ENCODE measurements at regions not wholly inside any gene's neighbourhood (a gene's known extent, or its start where the extent isn't known, plus 50 kb on each side); places are given as distances from the start of the nearest gene placed in this dataset.

GRCh38 chr14:46074061-46074460, 577.5 kb downstream of the RPL10L start:
- H3K36me3 Mint-ChIP-seq, result no peaks in the 10 kb centered on the region
- no peak for TF ChIP-seq CTCF (IDR thresholded peaks at IDR 0.05)
- H3K27ac Mint-ChIP-seq, result no peak overlapping the region
- Histone ChIP-seq H3K79me2 (ENCODE audit: insufficient read depth, low read length) (no peaks in the 10 kb centered on the region), H3K9me3 (replicated peaks in 1 of 2; ENCODE audit: control insufficient read depth in 1 of 2, insufficient read depth in 1 of 2, low read length in 2 of 2) (no peaks in the 10 kb centered on the region), H3K36me3 (replicated peaks in 1 of 2; ENCODE audit: control insufficient read depth in 1 of 2, insufficient read depth in 2 of 2, low read length in 2 of 2) (no peaks in the 10 kb centered on the region), H3K4me1 (ENCODE audit: control insufficient read depth in 1 of 2, insufficient read depth in 2 of 2, low read length in 2 of 2) (no peaks in the 10 kb centered on the region), H3K9ac (ENCODE audit: insufficient read depth, low read length, poor library complexity, severe bottlenecking) (no peak overlapping the region), H3K4me2 (replicated peaks; ENCODE audit: extremely low read depth, low read length, poor library complexity, severe bottlenecking) (no peak overlapping the region), H4K20me1 (ENCODE audit: insufficient read depth, low read length) (no peaks in the 10 kb centered on the region), H3K27me3 (ENCODE audit: control insufficient read depth in 2 of 2, insufficient read depth in 2 of 2, low read length in 2 of 2) (no peaks in the 10 kb centered on the region), H2AFZ (ENCODE audit: insufficient read depth, low read depth, low read length, poor library complexity, severe bottlenecking) (no peak overlapping the region), H3K4me3 (replicated peaks in 1 of 3; ENCODE audit: low read depth in 2 of 3, low read length in 3 of 3) (no peak overlapping the region), H3K27ac (ENCODE audit: low read depth in 1 of 2, low read length in 2 of 2) (no peak overlapping the region)
- H3K9me3 Mint-ChIP-seq, result peaks cover 0 to 2% (median 0%) of the 10 kb centered on the region in 7 donors
- intact Hi-C loops (cut with micrococcal nuclease), result no loop called here
- H3K4me1 Mint-ChIP-seq, result no peaks in the 10 kb centered on the region
- WGBS (ENCODE audit: insufficient coverage), result no CpG with 5 or more reads among the region's 2 CpGs
- H3K4me3 Mint-ChIP-seq, result no peak overlapping the region
- DNase-seq, result no peak
- H3K27me3 Mint-ChIP-seq (ENCODE audit: low read depth in 3 of 3), result no peaks in the 10 kb centered on the region

- Mint-ChIP-seq H3K27me3 (ENCODE audit: low read depth in 3 of 3) (no peaks in the 10 kb centered on the region), H3K36me3 (no peaks in the 10 kb centered on the region), H3K4me3 (no peak overlapping the region), H3K9me3 (peaks cover 0 to 6% (median 2%) of the 10 kb centered on the region in 7 donors), H3K27ac (no peak overlapping the region), H3K4me1 (no peaks in the 10 kb centered on the region)
- no peaks in the 10 kb centered on the region for H3K4me1 ChIP-seq (ENCODE audit: control insufficient read depth in 1 of 2, insufficient read depth in 2 of 2, low read length in 2 of 2)
- no peak overlapping the region for H3K4me2 ChIP-seq (replicated peaks; ENCODE audit: extremely low read depth, low read length, poor library complexity, severe bottlenecking)
- H2AFZ ChIP-seq (ENCODE audit: insufficient read depth, low read depth, low read length, poor library complexity, severe bottlenecking), result no peak overlapping the region
- H3K27ac ChIP-seq (ENCODE audit: low read depth in 1 of 2, low read length in 2 of 2), result no peak overlapping the region
- H3K79me2 ChIP-seq (ENCODE audit: insufficient read depth, low read length), result no peaks in the 10 kb centered on the region
- no peaks in the 10 kb centered on the region for H3K27me3 ChIP-seq (ENCODE audit: control insufficient read depth in 2 of 2, insufficient read depth in 2 of 2, low read length in 2 of 2)
- no peak overlapping the region for H3K4me3 ChIP-seq (replicated peaks in 1 of 3; ENCODE audit: low read depth in 2 of 3, low read length in 3 of 3)
- no peak for TF ChIP-seq CTCF (IDR thresholded peaks at IDR 0.05)
- WGBS (ENCODE audit: insufficient coverage), result 88% methylated on average over 7 of the region's 10 CpGs
- intact Hi-C loops (cut with micrococcal nuclease), result no loop called here
- no peak overlapping the region for H3K9ac ChIP-seq (ENCODE audit: insufficient read depth, low read length, poor library complexity, severe bottlenecking)
- no peaks in the 10 kb centered on the region for H3K9me3 ChIP-seq (replicated peaks in 1 of 2; ENCODE audit: control insufficient read depth in 1 of 2, insufficient read depth in 1 of 2, low read length in 2 of 2)
- no peaks in the 10 kb centered on the region for H3K36me3 ChIP-seq (replicated peaks in 1 of 2; ENCODE audit: control insufficient read depth in 1 of 2, insufficient read depth in 2 of 2, low read length in 2 of 2)
- DNase-seq, result no peak
- H4K20me1 ChIP-seq (ENCODE audit: insufficient read depth, low read length), result no peaks in the 10 kb centered on the region
These were observed 587.7 kb downstream of the RPL10L start for GRCh38 chr14:46063872-46064271.

Measured in CD14-positive monocyte (primary cell).